AG20443 (cell line): ENCODE measurements at regions not wholly inside any gene's neighbourhood (a gene's known extent, or its start where the extent isn't known, plus 50 kb on each side); places are given as distances from the start of the nearest gene placed in this dataset.
A peak's percentile ranks its signal among the peaks of the same experiment; 100 is the strongest.

Source experiments
- DNase-seq: peaks from one replicate; pipeline ENCODE4 v3.0.0; 2012; ENCODE audit warnings: low spot score, mixed read lengths

DNA sequence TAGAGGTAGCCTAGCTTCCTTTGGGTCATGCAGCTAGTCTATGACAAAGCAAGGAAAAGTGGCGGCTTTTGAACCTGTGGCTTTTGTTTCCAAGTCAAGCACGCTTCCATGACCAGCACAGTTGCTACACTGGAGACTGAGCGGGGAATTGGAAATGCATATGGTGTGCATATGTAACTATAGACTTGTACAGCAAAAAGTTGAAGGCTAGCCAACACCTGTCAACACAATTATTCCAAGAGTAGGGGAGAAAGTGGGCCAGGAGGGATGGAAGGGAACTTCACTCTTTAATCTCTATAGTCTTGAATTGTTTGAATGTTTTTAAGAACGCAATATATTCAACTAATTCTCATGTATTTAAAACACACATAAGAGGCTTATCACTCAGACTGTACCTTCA is 218.5 kb upstream of the CADM1 start:
- DNase-seq: no peak

DNA sequence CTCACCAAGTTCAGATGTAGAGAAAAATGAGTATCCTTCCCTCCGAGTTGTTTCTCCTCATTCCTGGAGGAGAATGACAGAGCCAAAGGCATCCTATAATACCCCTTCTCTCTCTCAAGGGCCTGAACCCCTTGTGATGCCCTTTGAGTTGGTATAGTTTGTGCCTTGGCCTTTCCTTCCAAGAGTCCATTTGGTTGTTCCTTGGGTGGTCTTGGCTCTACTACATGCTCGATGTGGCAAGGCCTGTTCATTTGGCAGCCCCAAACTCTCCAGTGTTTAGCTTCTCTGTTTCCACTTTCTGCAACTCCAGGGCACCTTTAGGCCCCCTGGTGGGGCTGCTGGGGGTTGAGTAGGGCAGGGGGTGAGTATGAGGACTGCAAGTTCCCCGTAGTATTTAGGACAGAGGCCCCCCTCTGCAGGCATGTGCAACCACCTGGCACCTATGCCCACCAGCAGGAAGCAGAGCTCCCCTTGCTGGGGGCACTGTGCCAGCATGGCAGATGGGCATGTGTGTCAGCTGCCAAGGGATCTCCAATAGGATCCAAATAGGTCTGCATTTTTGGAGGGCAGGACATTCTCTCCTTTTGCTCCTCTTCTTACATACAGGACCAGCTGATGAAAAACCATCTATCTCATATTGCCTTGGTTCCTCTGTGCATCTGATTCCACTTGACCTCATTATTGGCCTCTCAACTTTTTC is 217.2 kb upstream of the CADM1 start:
- DNase-seq: no peak

DNA sequence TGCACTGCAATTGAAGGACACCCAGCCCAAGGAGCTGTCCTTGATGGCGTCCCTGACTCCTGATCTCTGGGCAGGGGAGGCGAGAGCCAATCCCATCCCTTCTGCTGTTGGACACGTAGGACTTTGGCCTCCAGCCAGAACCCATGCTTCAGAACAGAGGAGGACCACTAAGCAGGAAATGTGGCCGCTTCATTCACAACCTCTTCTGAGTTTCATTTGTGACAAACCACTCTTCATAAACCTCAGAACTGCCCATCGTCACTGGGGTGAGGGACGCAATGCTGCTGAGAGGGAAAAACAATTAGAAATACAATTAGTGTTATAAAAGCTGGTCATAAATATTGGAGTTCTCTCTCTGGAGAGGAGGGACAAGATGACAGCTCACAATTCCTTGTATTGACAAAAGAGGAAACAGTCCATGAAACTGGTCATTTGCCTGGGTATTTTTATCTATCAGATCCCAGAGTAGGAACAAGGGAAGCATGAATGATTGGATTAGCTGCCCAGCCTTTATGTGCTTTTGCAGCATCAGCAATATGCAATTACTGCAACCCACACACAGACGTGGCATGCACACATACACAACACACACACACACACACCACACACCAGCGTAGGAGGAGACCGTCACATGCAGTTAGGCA is 216.5 kb upstream of the CADM1 start:
- no peak for DNase-seq

DNA sequence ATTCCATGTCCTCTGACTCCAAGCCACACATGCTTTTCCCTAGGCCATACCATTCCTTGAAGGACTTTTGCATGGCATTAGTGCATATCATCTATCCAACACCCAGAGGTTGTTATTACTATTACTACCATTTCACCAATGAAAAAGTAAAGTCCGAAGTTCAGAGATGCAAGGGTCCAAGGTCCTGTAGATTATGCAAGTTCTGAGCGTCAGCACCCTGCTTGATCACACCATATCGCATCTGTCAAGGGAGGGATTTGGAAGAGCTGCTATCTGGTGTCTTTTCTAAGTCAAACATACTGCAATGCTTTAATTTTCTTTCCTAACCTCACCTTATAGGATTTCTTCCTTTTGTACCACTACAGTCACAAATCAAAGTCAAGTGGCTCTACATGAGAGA is 214.7 kb upstream of the CADM1 start:
- no peak for DNase-seq

DNA sequence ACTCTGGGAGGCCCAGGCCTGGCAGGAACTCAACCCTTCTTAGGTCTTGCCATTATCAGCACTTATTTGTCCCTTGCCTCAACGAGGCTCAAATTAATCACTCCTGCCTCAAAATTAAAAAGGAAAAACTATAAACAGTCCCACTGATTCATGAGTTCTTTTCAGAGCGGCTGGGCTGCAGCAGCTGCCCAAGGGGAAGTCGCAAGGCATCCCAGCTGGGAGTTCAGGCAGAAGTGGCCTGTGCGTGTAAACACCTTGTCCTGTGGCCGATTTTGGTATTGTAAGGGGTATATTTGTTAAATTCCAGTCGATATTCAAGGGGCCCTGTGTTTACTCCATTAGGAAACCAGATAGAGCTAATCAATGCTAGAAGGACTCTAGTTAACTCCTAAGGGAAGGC is 213.9 kb upstream of the CADM1 start:
- DNase-seq: no peak

DNA sequence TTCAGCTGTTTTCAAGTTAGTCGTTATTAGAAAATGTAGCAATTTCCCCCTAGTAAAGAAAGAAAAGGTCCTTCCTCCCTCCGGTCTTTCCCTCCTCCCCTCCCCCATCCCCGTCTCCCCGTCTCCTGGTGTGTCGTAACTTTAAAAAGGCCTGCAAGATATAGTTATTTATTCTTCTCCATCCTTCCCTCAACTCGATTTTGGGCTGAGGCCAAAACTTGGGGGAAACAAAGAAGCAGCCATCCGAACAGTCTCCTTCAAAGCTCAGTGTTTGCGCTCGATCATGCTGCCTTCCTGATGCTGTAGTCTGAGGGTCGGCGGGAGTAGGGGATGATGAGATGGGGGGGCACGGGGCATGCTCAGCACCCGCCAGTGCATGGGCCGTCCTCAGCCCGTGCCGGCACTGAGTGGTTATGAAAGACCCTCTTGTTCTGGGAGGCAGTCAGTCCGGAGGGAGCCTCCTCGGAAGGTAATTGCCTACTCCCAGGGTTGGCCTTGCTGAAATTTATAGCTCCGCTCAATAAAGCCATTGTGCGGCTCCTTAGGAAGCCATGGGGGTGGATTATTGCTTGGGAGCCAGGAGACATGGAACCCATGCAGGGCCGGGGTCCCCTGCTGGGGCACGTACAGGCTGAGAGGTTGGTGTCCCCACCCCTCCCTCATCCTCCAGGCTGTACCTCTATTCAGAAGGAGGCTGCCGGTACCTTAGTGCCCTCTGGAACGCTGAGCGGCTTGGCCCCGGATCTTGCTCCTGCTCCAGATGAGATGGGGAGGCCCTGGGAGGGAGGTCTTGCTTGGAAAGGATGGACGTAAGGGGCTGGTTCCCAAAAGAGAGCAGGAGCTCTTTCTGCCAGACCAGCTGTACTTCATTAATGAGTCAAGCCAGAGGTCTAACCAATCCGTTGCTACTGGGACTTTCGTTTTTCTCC is 212.7 kb upstream of the CADM1 start:
- DNase-seq: peak; percentile 76

DNA sequence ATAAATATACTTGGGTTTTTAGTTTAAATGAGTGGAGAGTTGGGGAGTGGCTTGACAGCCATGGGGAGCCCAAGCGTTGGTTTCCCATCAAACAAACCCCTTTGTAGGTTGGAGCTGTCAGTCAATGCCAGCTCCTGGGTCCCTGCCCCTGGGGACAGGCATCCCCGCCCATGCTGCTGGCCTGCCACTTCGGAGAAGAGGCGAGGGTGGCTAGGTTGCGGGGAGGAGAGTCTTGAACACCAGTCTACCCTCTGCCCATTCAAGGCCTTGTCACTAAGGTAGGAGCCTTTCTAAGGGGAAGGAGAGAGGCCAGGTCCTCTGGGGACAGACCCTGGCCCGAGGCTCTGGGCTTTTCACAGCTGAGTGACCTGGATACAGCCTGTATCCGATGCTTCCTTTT is 211.9 kb upstream of the CADM1 start:
- no peak for DNase-seq

DNA sequence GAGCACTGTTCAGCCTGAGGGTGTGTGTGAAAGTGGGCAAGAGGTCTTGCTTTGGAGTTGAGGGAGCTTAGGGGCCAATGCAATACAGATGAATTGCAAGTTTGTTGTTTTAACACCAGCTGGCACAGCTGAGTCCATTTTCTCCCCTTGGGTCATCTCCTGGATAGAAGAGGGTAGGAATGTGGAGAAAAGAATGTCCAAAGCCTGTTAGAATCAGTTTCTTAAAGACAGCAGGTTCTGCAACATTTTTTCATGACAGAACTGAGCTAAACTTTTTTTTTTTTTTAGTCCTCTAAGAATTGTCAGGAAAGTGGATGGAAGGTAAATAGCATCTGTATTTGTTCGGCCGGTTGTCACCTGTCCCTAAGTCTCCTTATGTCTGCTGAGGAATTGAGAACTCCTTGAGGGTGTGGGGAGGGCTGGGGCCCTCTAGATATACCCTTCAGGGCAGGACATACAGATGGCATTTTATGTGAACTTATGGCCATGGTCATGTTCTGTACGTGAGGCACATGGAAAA is 211.1 kb upstream of the CADM1 start:
- no peak for DNase-seq

DNA sequence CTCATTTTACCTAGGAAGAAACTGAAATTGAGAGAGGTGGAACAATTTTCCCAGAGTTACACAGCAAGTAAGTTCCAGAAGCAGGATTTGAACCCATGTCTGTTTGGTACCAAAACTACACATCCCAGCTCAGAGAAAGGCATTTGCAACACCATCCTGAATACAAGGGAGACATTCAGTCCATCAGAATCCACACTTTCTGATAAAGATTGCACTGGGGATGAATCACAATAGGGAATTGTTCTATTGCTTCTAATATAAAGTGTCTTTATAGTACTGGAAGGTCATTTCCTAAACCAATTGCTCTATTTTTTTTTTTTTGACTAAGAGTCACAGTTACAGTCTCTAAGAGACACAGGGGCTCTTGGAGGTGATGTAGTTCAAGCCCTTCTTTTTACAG is 208.1 kb upstream of the CADM1 start:
- DNase-seq: no peak

DNA sequence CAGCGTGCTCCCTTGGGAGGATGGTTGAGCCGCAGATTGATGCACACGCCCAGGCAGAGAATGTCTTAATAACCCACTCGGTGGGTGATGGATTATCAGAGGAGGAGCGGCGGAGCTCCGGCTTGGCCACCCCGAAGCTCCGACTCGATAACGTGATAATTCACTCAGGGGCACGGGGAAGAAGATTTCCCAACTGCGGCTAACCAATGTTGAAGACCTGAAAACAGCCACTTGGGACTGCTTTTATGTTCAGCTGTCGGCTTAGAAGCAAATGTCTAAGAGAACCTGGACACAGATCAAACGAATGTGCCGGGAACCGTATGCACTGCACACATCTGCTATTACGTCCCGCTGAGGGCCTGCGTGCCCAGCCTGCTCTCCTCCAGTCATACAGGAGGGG is 206.8 kb upstream of the CADM1 start:
- no peak for DNase-seq

DNA sequence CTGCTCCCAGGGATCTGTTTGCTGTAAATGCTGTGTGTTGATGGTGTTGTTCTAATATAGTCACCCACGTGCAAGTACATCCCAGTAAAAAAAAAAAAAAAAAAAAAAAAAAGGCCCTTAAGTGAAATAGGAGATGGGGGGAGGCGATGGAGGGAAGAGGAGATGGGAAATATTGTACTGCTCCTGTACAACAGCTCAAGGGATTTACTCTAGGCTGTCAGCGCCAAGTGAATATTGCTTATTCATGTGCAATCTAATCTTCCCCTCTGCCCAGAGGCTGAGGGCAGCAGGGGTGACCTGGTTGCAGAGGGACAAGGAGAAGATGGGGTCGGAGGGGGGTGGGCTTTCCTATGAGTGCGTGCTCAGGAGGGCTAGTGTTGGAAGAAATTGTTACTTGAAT is 206.2 kb upstream of the CADM1 start:
- DNase-seq: no peak

DNA sequence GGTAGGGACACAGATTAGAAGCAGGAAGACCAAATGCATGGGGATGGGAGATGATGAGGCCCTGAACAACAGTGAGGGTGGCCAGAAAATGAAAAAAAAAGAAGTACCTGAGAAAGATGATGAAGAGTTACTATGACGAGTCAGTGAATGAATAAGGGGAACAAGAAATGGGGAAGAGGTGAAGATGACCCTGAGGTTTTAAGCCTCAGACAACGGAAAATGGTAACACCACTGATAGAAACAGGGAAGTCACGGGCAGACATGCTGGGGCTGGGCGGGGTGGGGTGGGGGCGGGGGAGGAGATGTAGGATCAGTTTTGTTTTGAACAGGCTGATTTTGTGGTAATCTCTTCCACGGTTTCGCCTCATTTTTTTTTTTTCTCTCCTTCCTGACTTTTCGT is 205.1 kb upstream of the CADM1 start:
- DNase-seq: no peak

DNA sequence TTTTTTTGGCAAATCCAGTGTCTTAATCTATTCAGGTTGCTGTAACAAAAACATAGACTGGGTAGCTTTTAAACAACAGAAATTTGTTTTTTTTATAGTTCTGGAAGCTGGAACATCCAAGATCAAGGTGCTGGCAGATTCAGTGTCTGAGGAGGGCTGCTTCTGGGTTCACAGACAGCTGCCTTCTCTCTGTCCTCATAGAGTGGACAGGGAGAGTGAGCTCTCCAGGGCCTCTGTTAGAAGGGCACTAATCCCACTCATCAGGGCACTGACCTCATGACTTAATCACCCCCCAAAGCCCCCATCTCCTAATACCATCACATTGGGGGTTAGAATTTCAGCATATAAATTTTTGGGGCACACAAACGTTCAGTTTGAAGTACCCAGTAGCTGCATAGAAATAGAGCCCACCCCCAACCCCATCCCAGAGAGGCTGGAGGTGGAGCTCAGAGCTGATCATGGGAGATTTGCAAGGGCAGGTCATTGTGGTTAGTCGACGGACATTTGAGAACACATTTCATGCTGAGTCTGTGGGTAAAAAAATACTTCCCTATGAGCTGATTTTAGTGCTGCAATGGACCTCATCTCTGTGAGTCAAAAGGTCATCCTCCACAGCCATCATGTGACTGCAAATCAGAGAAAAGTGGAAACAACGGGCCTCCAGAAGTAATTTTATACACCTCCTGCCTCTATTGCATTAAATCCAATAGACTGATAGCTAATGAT is 203.1 kb upstream of the CADM1 start:
- DNase-seq: no peak

DNA sequence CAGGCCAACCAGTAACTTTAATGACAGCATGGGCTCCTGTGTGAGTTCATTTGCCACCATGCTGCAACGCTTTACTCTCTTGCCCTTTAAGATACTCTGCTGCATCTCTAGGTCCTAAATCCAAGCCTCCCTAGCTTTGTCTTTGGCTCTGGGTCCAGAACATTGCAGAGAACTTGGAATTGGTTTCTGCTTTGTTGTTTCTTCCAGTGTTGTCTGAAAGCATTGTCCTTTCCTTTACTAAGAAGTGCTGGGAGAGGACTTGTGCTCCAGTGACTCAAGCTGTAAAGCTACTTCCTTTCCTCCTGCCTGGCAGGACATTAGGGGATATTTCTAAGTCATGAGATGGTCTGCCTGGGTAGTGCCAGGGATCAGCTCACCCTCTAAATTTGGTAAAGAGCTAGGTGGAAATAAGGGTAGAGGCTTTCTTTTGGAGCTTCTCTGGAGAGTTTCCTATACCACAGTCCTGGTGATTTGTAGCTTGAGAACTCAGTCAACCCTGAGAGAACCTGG is 202.5 kb upstream of the CADM1 start:
- DNase-seq: peak; percentile 46

DNA sequence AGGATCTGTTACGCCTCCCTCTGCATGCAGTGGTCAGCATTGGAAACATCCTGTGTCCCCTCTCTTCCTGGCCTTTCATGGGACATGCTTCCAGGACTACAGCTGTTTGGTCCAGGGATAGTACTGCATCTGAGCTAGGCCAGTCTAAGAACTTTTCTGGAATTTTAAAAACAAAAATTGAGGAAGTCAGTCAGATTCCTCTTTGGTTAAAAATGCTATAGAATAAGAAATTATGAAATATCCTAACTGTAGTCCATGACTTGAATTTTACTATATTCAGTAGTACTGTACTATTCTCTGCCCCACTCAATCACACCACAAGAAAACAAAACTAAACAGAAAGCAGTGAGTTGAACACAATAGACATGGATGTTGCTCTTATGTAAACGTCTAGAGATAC is 201.0 kb upstream of the CADM1 start:
- no peak for DNase-seq

DNA sequence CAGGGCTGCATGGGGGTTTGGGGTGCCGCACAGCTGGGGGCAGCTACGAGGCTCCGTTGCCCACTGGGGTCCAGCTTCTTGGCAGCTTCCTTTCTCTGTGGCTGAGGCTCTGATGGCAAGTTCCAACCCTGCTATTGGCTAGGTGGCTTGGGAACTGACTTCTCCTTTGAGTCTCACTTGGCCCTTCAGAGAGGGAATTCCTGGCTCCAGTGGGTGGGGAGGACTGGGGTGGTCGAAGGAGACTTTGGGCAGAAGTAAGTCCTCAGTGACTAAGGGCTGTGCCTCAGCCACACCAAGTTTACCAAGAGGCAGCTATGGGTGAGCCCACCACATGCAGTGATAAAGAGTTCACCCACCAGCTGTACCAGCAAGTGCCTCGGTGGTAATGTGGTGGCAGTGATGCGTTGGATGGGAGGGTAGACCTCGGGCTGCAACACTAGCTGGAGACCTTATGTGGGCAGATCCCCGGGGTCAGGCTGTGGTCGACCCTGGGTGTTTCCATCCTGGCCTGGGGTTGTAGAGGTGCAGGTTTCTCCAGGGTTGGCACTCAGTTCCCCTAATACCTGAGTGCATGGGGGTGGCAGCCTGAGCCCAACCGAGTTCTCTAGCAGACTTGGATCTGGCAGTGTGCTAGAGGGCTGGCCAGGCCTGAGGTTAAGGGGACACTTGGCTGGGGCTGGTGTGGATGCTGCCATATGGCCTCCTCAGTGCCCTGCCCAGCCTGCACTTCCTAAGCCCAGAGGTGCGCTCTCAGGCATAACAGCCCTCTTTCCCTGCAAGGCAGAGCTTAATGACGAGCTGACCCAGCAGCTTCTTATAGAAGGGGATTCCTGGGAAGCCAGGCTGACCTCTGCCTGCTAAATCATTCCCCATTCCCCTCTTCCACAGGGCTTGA is 197.0 kb upstream of the CADM1 start:
- no peak for DNase-seq

DNA sequence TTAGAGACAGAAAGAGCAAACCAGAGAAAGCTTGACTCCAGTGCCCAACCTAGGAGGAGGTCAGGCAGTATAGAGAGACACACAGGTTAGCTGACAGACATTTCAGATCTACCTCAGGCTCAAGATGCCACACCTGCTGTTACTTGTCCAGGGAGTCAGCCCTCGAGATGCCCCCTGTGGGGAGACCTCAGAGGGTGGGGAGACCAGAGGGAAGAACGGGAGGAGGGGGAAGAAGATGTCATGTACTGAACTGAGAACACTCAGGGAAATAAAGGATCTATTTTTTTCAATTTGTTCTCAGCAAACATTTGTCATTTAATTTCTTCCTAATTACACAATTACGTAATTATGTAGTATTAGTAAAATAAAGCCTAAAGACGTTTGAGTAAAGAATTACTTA is 196.3 kb upstream of the CADM1 start:
- DNase-seq: no peak

DNA sequence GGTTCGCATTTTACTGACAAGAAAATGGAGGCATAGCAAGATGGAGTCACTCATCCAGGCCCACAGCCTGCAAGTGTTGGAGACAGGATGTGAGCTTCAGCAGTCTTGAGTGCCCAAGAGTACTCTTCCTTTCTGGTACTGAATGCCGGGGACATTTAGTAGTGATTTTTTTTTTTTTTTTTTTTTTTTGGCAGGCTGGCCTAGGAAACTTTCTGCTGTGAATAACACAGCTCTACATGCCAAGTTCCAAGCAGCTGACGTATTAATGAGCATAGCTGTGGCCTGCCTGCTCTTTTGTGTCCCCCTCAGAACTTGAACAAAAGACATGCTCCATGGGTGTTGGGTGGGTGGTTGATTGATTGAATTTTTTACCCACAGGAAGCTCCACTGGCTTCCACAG is 195.5 kb upstream of the CADM1 start:
- DNase-seq: peak; percentile 88

DNA sequence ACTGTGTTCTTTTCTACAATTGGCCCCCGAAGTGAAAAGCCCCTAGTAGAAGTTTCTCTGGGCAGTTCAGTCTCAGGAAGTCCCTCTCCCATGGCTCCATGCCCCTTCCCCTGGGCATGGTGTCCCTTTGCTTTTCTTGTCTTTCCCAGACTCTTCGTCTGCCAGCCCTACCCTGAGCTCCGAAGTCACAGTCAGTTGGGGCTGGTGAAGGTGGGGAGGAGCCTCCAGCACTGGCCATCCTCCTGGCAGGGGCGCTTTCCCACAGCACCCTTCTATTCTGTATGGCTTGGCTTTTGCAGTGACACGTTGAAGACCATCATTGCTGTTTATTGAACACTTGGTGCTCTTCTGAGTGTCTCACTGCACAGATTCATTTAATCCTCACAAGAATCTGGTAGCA is 195.1 kb upstream of the CADM1 start:
- no peak for DNase-seq

DNA sequence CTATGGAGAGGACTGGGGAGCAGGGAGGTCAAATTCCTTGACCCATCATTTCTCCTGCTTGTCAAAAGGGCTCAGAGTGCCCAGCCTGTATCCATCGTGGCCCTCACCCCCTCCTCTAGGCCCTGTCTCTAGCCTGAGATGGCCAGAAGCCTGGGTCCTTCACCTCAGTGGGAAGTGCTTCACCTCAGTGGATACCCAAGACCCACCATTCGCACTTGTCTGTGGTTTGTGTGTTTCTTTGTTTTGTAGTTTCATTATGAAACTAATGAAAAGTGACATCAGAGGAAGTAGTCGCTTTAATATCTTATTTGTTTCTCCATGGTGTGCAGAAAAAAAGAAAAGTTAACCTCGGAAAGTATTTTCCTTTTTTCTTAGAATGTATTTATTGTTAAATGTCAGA is 194.0 kb upstream of the CADM1 start:
- no peak for DNase-seq

DNA sequence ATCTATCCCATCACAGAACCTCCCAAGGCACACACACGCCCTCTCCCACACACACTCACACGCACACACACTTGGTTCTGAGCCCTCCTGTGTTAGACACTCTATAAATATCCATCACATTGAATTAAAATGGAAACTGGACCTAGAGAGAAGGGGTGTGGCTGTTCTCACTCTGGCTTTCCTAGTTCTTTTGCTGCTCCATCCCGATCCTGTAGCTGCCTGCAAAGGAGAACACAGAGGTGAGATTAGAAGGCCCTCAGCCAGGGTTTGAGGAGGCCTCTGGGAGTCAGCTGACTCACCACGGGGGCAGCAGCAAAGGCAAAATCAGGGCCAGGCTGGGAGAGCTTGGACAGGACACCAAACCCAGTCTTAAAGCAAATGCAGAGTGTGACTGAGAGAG is 192.3 kb upstream of the CADM1 start:
- no peak for DNase-seq
